ENCODE measurements at regions not wholly inside any gene's neighbourhood (a gene's known extent, or its start where the extent isn't known, plus 50 kb on each side); places are given as distances from the start of the nearest gene placed in this dataset.

DNA sequence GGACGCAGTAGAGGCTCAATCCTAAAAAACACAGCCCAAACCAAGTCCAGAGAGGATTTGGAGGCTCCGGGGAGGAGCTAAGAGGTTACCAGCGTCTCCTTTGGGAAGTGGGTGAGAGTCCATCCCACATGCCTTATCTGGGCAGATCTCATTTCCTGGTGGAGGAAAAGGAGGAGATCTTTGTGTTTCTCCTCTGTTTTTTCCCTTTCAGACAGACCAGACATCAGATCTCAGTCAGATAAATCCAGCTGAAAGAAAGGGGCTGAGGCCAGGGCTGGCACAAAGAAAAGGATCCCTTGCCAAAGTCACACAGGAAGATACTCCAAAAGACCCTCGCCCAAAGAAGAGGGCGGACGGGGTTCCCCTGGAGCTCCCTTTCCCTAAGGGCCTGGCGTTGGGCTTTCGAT lies 58.3 kb upstream of the COMTD1 start:
- TF ChIP-seq, protein P1, sequence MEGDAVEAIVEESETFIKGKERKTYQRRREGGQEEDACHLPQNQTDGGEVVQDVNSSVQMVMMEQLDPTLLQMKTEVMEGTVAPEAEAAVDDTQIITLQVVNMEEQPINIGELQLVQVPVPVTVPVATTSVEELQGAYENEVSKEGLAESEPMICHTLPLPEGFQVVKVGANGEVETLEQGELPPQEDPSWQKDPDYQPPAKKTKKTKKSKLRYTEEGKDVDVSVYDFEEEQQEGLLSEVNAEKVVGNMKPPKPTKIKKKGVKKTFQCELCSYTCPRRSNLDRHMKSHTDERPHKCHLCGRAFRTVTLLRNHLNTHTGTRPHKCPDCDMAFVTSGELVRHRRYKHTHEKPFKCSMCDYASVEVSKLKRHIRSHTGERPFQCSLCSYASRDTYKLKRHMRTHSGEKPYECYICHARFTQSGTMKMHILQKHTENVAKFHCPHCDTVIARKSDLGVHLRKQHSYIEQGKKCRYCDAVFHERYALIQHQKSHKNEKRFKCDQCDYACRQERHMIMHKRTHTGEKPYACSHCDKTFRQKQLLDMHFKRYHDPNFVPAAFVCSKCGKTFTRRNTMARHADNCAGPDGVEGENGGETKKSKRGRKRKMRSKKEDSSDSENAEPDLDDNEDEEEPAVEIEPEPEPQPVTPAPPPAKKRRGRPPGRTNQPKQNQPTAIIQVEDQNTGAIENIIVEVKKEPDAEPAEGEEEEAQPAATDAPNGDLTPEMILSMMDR (IDR thresholded peaks at IDR 0.05; ENCODE audit: insufficient read depth, low read length), result no peak
- no peak for TF ChIP-seq POLR2AphosphoS5 (IDR thresholded peaks at IDR 0.05; ENCODE audit: low read depth)
- TF ChIP-seq GABPA (IDR thresholded peaks at IDR 0.05; ENCODE audit: low read depth), result no peak
- TF ChIP-seq SPI1 (IDR thresholded peaks at IDR 0.05; ENCODE audit: borderline replicate concordance, low read depth), result no peak

All from HL-60 (cell line).